NCI-H2107 (cell line): ENCODE measurements at regions not wholly inside any gene's neighbourhood (a gene's known extent, or its start where the extent isn't known, plus 50 kb on each side); places are given as distances from the start of the nearest gene placed in this dataset.

Experiments used
- DNase-seq: peaks from one replicate; lab custom pipeline; 2025; lab: John Stamatoyannopoulos, UW

GRCh38 chr11:70028147-70028855, 49.8 kb upstream of the ANO1 start:
- no peak for DNase-seq
